ENCODE measurements at regions not wholly inside any gene's neighbourhood (a gene's known extent, or its start where the extent isn't known, plus 50 kb on each side); places are given as distances from the start of the nearest gene placed in this dataset.

GRCh38 chr2:55116598-55116964 is 66.3 kb upstream of the RTN4 start:
- no peak for DNase-seq (ENCODE audit: low read depth)
- no peak overlapping the region for H3K4me3 ChIP-seq (ENCODE audit: low read depth, low read length)
- TF ChIP-seq CTCF (IDR thresholded peaks at IDR 0.05; ENCODE audit: insufficient read depth, low read length, poor library complexity, severe bottlenecking): no peak
- H3K27me3 ChIP-seq (ENCODE audit: control insufficient read depth, insufficient read depth, low read length): no peaks in the 10 kb centered on the region
- H3K36me3 ChIP-seq (ENCODE audit: control insufficient read depth, insufficient read depth, low read length): no peaks in the 10 kb centered on the region

- DNase-seq (ENCODE audit: low read depth): peak; percentile 34
- no peak overlapping the region for H3K4me3 ChIP-seq (ENCODE audit: low read depth, low read length)
- no peaks in the 10 kb centered on the region for H3K27me3 ChIP-seq (ENCODE audit: control insufficient read depth, insufficient read depth, low read length)
- TF ChIP-seq CTCF (IDR thresholded peaks at IDR 0.05; ENCODE audit: insufficient read depth, low read length, poor library complexity, severe bottlenecking): no peak
- H3K36me3 ChIP-seq (ENCODE audit: control insufficient read depth, insufficient read depth, low read length): no peaks in the 10 kb centered on the region
Measured at GRCh38 chr2:55115761-55116597, 65.7 kb upstream of the RTN4 start.

- TF ChIP-seq CTCF (IDR thresholded peaks at IDR 0.05; ENCODE audit: insufficient read depth, low read length, poor library complexity, severe bottlenecking): no peak
- DNase-seq (ENCODE audit: low read depth): no peak
- Histone ChIP-seq H3K27me3 (ENCODE audit: control insufficient read depth, insufficient read depth, low read length) (no peaks in the 10 kb centered on the region), H3K36me3 (ENCODE audit: control insufficient read depth, insufficient read depth, low read length) (no peaks in the 10 kb centered on the region), H3K4me3 (ENCODE audit: low read depth, low read length) (no peak overlapping the region)
Measured at GRCh38 chr2:55114597-55114996, 64.3 kb upstream of the RTN4 start.

- no peak for DNase-seq (ENCODE audit: low read depth)
- H3K36me3 ChIP-seq (ENCODE audit: control insufficient read depth, insufficient read depth, low read length): no peaks in the 10 kb centered on the region
- H3K27me3 ChIP-seq (ENCODE audit: control insufficient read depth, insufficient read depth, low read length): no peaks in the 10 kb centered on the region
- TF ChIP-seq CTCF (IDR thresholded peaks at IDR 0.05; ENCODE audit: insufficient read depth, low read length, poor library complexity, severe bottlenecking): no peak
- H3K4me3 ChIP-seq (ENCODE audit: low read depth, low read length): no peak overlapping the region
Measured at GRCh38 chr2:55114082-55114481, 63.8 kb upstream of the RTN4 start.

GRCh38 chr2:55112229-55113031 is 62.2 kb upstream of the RTN4 start:
- no peak for TF ChIP-seq CTCF (IDR thresholded peaks at IDR 0.05; ENCODE audit: insufficient read depth, low read length, poor library complexity, severe bottlenecking)
- Histone ChIP-seq H3K27me3 (ENCODE audit: control insufficient read depth, insufficient read depth, low read length) (no peaks in the 10 kb centered on the region), H3K36me3 (ENCODE audit: control insufficient read depth, insufficient read depth, low read length) (no peaks in the 10 kb centered on the region), H3K4me3 (ENCODE audit: low read depth, low read length) (no peak overlapping the region)
- no peak for DNase-seq (ENCODE audit: low read depth)
